ENCODE measurements at regions not wholly inside any gene's neighbourhood (a gene's known extent, or its start where the extent isn't known, plus 50 kb on each side); places are given as distances from the start of the nearest gene placed in this dataset.

DNA sequence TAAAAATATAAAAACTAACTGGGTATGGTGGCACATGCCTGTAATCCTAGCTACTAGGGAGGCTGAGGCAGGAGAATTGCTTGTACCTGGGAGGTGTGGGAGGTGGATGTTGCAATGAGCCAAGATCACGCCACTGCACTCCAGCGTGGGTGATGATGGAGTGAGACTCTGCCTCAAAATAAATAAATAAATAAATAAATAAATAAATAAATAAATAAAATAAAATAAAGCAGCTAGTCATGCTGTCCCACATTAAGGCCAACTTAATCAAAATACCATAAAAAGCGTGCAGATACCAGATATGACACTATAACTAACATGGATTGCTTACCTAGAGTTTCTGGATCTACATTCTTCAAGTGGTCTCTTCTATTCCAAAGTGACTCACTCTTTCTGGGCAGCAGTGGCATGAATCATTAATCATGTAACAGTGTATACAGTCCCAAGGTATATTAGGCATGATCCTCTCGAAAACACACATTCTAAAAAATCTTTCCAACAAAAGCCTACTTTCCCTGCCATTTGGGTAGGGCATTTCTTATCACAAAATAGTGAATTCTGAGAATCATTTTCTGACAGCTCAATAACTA, 187.1 kb downstream of the ELAVL2 start:
- CTCF ChIA-PET, result no interaction called here
- POLR2A ChIA-PET, result interaction anchor here (1.2 kb wide), 1 partner anchor 14 kb away, joined by 3 read pairs; no protein-coding TSS in a partner anchor
- BruUV-seq (replicated peaks), result no TSS peak
- Mint-ChIP-seq H3K27ac (ENCODE audit: low read depth, unreplicated experiment) (no peak overlapping the region), H3K4me1 (ENCODE audit: insufficient read depth, unreplicated experiment) (peaks cover 5% of the 10 kb centered on the region), H3K9me3 (ENCODE audit: unreplicated experiment) (no peaks in the 10 kb centered on the region), H3K4me3 (ENCODE audit: unreplicated experiment) (no peak overlapping the region), H3K27me3 (ENCODE audit: insufficient read depth, unreplicated experiment) (no peaks in the 10 kb centered on the region), H3K36me3 (ENCODE audit: insufficient read depth, unreplicated experiment) (peaks cover 6% of the 10 kb centered on the region)
- TF ChIP-seq, protein P1, sequence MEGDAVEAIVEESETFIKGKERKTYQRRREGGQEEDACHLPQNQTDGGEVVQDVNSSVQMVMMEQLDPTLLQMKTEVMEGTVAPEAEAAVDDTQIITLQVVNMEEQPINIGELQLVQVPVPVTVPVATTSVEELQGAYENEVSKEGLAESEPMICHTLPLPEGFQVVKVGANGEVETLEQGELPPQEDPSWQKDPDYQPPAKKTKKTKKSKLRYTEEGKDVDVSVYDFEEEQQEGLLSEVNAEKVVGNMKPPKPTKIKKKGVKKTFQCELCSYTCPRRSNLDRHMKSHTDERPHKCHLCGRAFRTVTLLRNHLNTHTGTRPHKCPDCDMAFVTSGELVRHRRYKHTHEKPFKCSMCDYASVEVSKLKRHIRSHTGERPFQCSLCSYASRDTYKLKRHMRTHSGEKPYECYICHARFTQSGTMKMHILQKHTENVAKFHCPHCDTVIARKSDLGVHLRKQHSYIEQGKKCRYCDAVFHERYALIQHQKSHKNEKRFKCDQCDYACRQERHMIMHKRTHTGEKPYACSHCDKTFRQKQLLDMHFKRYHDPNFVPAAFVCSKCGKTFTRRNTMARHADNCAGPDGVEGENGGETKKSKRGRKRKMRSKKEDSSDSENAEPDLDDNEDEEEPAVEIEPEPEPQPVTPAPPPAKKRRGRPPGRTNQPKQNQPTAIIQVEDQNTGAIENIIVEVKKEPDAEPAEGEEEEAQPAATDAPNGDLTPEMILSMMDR (IDR thresholded peaks at IDR 0.05; ENCODE audit: unreplicated experiment), result no peak
- intact Hi-C loops (cut with micrococcal nuclease), result no loop called here
- DNase-seq (ENCODE audit: unreplicated experiment), result peak; percentile 51
